ENCODE measurements at regions not wholly inside any gene's neighbourhood (a gene's known extent, or its start where the extent isn't known, plus 50 kb on each side); places are given as distances from the start of the nearest gene placed in this dataset.

GRCh38 chr4:137090951-137091350 is 441.3 kb downstream of the PCDH18 start:
- TF ChIP-seq CTCF (IDR thresholded peaks at IDR 0.05) (no peak), ZFX (IDR thresholded peaks at IDR 0.05; ENCODE audit: borderline replicate concordance) (no peak)
